ENCODE measurements at regions not wholly inside any gene's neighbourhood (a gene's known extent, or its start where the extent isn't known, plus 50 kb on each side); places are given as distances from the start of the nearest gene placed in this dataset.

- Histone ChIP-seq H3K9me3 (replicated peaks; ENCODE audit: control insufficient read depth, insufficient read depth, low read depth, low read length) (no peaks in the 10 kb centered on the region), H4K20me1 (replicated peaks; ENCODE audit: control insufficient read depth, insufficient read depth, low read length) (no peaks in the 10 kb centered on the region), H3K36me3 (ENCODE audit: control insufficient read depth, insufficient read depth, low read length) (no peaks in the 10 kb centered on the region), H3K9me1 (ENCODE audit: control insufficient read depth, insufficient read depth, low read length) (no peaks in the 10 kb centered on the region), H3K27me3 (ENCODE audit: control insufficient read depth in 2 of 2, insufficient read depth in 2 of 2, low read length in 2 of 2) (no peaks in the 10 kb centered on the region), H3K4me3 (no peak overlapping the region), H3K4me2 (ENCODE audit: insufficient read depth, low read length) (no peak overlapping the region), H3K27ac (ENCODE audit: extremely low read depth, low read depth, low read length) (no peak overlapping the region), H2AFZ (ENCODE audit: low read depth, low read length) (no peak overlapping the region), H3K79me2 (ENCODE audit: control insufficient read depth, insufficient read depth, low read length) (no peaks in the 10 kb centered on the region), H3K4me1 (replicated peaks in 1 of 2; ENCODE audit: control insufficient read depth in 2 of 2, insufficient read depth in 2 of 2, low read length in 2 of 2) (no peaks in the 10 kb centered on the region), H3K9ac (ENCODE audit: insufficient read depth in 1 of 2, low read depth in 2 of 2, low read length in 2 of 2) (no peak overlapping the region)
- no peak for FAIRE-seq
- in situ Hi-C loops (cut with MboI) = no loop called here
- peak in 1 of 4 experiments; percentile 3 for DNase-seq (ENCODE audit: extremely low read depth in 1 of 4, low spot score in 3 of 4)
- ChIA-PET CTCF (ENCODE audit: low intra/inter-chr PET ratio) (no interaction called here), POLR2A (no interaction called here)
- no peak for ATAC-seq
- BruUV-seq (replicated peaks) = no TSS peak
- TF ChIP-seq KHSRP (IDR thresholded peaks at IDR 0.05) = no peak
- TF ChIP-seq ZNF316 (IDR thresholded peaks at IDR 0.05) = 0 out of 2 replicates have a peak, but pooled peaks have one; percentile 7
- TF ChIP-seq FOXJ2 (tag; IDR thresholded peaks at IDR 0.05) = no peak
- TF ChIP-seq KLF6 (CRISPR knock-in tag; IDR thresholded peaks at IDR 0.05; ENCODE audit: borderline replicate concordance) = no peak
- TF ChIP-seq TRIM24 (IDR thresholded peaks at IDR 0.05) = no peak
- TF ChIP-seq ZBTB43 (CRISPR knock-in tag; IDR thresholded peaks at IDR 0.05) = no peak
- no peak for TF ChIP-seq MIER1 (IDR thresholded peaks at IDR 0.05; ENCODE audit: low read depth)
- TF ChIP-seq GATA2 (CRISPR knock-in tag; IDR thresholded peaks at IDR 0.05) = no peak
- no peak for TF ChIP-seq ZNF436 (CRISPR knock-in tag; IDR thresholded peaks at IDR 0.05)
- intact Hi-C loops (cut with micrococcal nuclease) = no loop called here
- 2% methylated on average over 5 of the region's 5 CpGs for WGBS (ENCODE audit: insufficient coverage, low coverage, missing lambda C conversion rate)
Observed at GRCh38 chr18:60120231-60120750, 220.5 kb downstream of the PMAIP1 start.

Measured in K562 (cell line).